PC-3 (cell line): ENCODE measurements at regions not wholly inside any gene's neighbourhood (a gene's known extent, or its start where the extent isn't known, plus 50 kb on each side); places are given as distances from the start of the nearest gene placed in this dataset.

Experiments
- ATAC-seq: fragments of 200-7000 bp; cut with Tn5 transposase; 2 replicates; pipeline ENCODE4 v1.9.1; 2020; ENCODE audit warnings: mild to moderate bottlenecking, moderate library complexity
- BruUV-seq: library from RNA; stranded (reverse); fragments of 400-500 nt; replicated peaks from 2 replicates; lab custom pipeline; 2021; lab: Mats Ljungman, UMichigan
- CTCF ChIA-PET: fragments of 300-600 bp; sonication (Branson Sonifier 250); formaldehyde crosslinking; loops from one replicate; lab custom pipeline; 2022; ENCODE audit warnings: antibody characterized with exemption; lab: Charles Lee
- POLR2A ChIA-PET: fragments of 300-600 bp; sonication (Branson Sonifier 250); formaldehyde crosslinking; loops from one replicate; lab custom pipeline; 2022; ENCODE audit warnings: antibody characterized with exemption; ENCODE audit not compliant: unreplicated experiment; lab: Charles Lee
- DNase-seq: peaks from one replicate; pipeline ENCODE4 v3.0.0-alpha.2; 2015
- H2AFZ ChIP-seq: fragments of 300-600 bp; sonication (generic); 2 replicates; pipeline ENCODE4 v1.6.0; 2016; ENCODE audit warnings: antibody characterized with exemption, low read length
- H3F3A ChIP-seq: fragments of 300-600 bp; sonication (generic); one replicate; pipeline ENCODE4 v1.6.0; 2017; ENCODE audit warnings: antibody characterized with exemption, low read length, control low read depth, mild to moderate bottlenecking; ENCODE audit not compliant: unreplicated experiment
- H3K27ac ChIP-seq: fragments of 300-600 bp; sonication (generic); 2 replicates; pipeline ENCODE4 v1.5.1; 2016; ENCODE audit warnings: mild to moderate bottlenecking, low read length
- H3K27me3 ChIP-seq: fragments of 300-600 bp; sonication (generic); 2 replicates; pipeline ENCODE4 v1.6.1; 2016; ENCODE audit warnings: low read length, mixed read lengths
- H3K36me3 ChIP-seq: fragments of 300-600 bp; sonication (generic); 2 replicates; pipeline ENCODE4 v1.6.1; 2016; ENCODE audit warnings: low read depth, mixed run types, low read length, mixed read lengths
- H3K4me1 ChIP-seq: fragments of 300-600 bp; sonication (generic); 2 replicates; pipeline ENCODE4 v1.5.1; 2016; ENCODE audit warnings: low read length; ENCODE audit not compliant: insufficient read depth
- H3K4me2 ChIP-seq: fragments of 300-600 bp; sonication (generic); 2 replicates; pipeline ENCODE4 v1.6.0; 2016; ENCODE audit warnings: low read length
- H3K4me3 ChIP-seq: fragments of 300-600 bp; sonication (generic); 2 replicates; pipeline ENCODE4 v1.5.1; 2016; ENCODE audit warnings: mild to moderate bottlenecking, low read length, mixed read lengths
- H3K79me2 ChIP-seq: fragments of 300-600 bp; sonication (generic); 2 replicates; pipeline ENCODE4 v1.6.1; 2017; ENCODE audit warnings: low read length, mixed read lengths
- H3K9ac ChIP-seq: fragments of 300-600 bp; sonication (generic); 2 replicates; pipeline ENCODE4 v1.6.0; 2016; ENCODE audit warnings: mild to moderate bottlenecking, low read length
- H3K9me2 ChIP-seq: fragments of 300-600 bp; sonication (generic); replicated peaks from 2 replicates; pipeline ENCODE4 v1.6.1; 2016; ENCODE audit warnings: mixed run types, low read length, mixed read lengths
- H3K9me3 ChIP-seq: fragments of 300-600 bp; sonication (generic); 2 replicates; pipeline ENCODE4 v1.6.1; 2016; ENCODE audit warnings: low read length, mixed read lengths
- H4K20me1 ChIP-seq: fragments of 300-600 bp; sonication (generic); 2 replicates; pipeline ENCODE4 v1.6.1; 2016; ENCODE audit warnings: low read length, mixed read lengths
- CTCF ChIP-seq: fragments of 300-600 bp; sonication (generic); conservative IDR thresholded peaks from 2 replicates; pipeline ENCODE4 v1.5.1; 2017; ENCODE audit warnings: antibody characterized with exemption, low read depth, mild to moderate bottlenecking, low read length
- EZH2 ChIP-seq: fragments of 300-600 bp; sonication (generic); IDR thresholded peaks from one replicate; pipeline ENCODE4 v1.6.1; 2017; ENCODE audit warnings: antibody characterized with exemption, mild to moderate bottlenecking, low read length; ENCODE audit not compliant: unreplicated experiment
- EZH2phosphoT487 ChIP-seq: fragments of 300-600 bp; sonication (generic); IDR thresholded peaks from 2 replicates; pipeline ENCODE4 v1.6.1; 2018; ENCODE audit warnings: mild to moderate bottlenecking, antibody characterized with exemption, low read length, borderline replicate concordance
- intact Hi-C: fragments of 100-400 bp; cut with micrococcal nuclease; formaldehyde crosslinking; loops from 2 replicates; pipeline ENCODE4 v1.9.0; 2023

- H4K20me1 ChIP-seq, result no peaks in the 10 kb centered on the region
- TF ChIP-seq CTCF, result no peak
- no peak for TF ChIP-seq EZH2phosphoT487
- TF ChIP-seq EZH2, result no peak
- no peak for ATAC-seq
- H3F3A ChIP-seq, result no peaks in the 10 kb centered on the region
- no peaks in the 10 kb centered on the region for H3K79me2 ChIP-seq
- peaks cover 8% of the 10 kb centered on the region for H3K4me1 ChIP-seq
- ChIA-PET CTCF (no interaction called here), POLR2A (no interaction called here)
- H3K27me3 ChIP-seq, result no peaks in the 10 kb centered on the region
- no peaks in the 10 kb centered on the region for H3K36me3 ChIP-seq
- no peak for DNase-seq
- H3K27ac ChIP-seq, result no peak overlapping the region
- no peaks in the 10 kb centered on the region for H3K9me3 ChIP-seq
- no peak overlapping the region for H2AFZ ChIP-seq
- no peak overlapping the region for H3K9ac ChIP-seq
- H3K9me2 ChIP-seq, result no peaks in the 10 kb centered on the region
- no TSS peak for BruUV-seq
- intact Hi-C loops, result no loop called here
- no peak overlapping the region for H3K4me2 ChIP-seq
- H3K4me3 ChIP-seq, result no peak overlapping the region
Observed at GRCh38 chr10:30734901-30735300, 105.3 kb upstream of the LYZL2 start.

GRCh38 chr10:30732671-30733070 is 103.1 kb upstream of the LYZL2 start:
- ATAC-seq, result no peak
- intact Hi-C loops, result no loop called here
- H3K36me3 ChIP-seq, result no peaks in the 10 kb centered on the region
- no peaks in the 10 kb centered on the region for H4K20me1 ChIP-seq
- ChIA-PET CTCF (no interaction called here), POLR2A (no interaction called here)
- no peaks in the 10 kb centered on the region for H3K9me2 ChIP-seq
- no peaks in the 10 kb centered on the region for H3K9me3 ChIP-seq
- peaks cover 8% of the 10 kb centered on the region for H3K4me1 ChIP-seq
- no peaks in the 10 kb centered on the region for H3K27me3 ChIP-seq
- H2AFZ ChIP-seq, result no peak overlapping the region
- no peak overlapping the region for H3K27ac ChIP-seq
- no peak overlapping the region for H3K4me2 ChIP-seq
- no peak overlapping the region for H3K4me3 ChIP-seq
- H3K79me2 ChIP-seq, result no peaks in the 10 kb centered on the region
- no peak overlapping the region for H3K9ac ChIP-seq
- DNase-seq, result no peak
- H3F3A ChIP-seq, result no peaks in the 10 kb centered on the region
- TF ChIP-seq CTCF (no peak), EZH2 (no peak), EZH2phosphoT487 (no peak)
- BruUV-seq, result no TSS peak

- H3K4me3 ChIP-seq, result no peak overlapping the region
- no peaks in the 10 kb centered on the region for H3K27me3 ChIP-seq
- H3F3A ChIP-seq, result no peaks in the 10 kb centered on the region
- no peaks in the 10 kb centered on the region for H3K9me2 ChIP-seq
- TF ChIP-seq EZH2phosphoT487, result no peak
- TF ChIP-seq CTCF, result no peak
- TF ChIP-seq EZH2, result no peak
- no peak overlapping the region for H3K9ac ChIP-seq
- H3K27ac ChIP-seq, result no peak overlapping the region
- ATAC-seq (no peak), DNase-seq (no peak)
- H3K9me3 ChIP-seq, result no peaks in the 10 kb centered on the region
- no TSS peak for BruUV-seq
- H4K20me1 ChIP-seq, result no peaks in the 10 kb centered on the region
- H3K4me1 ChIP-seq, result peaks cover 4% of the 10 kb centered on the region
- H3K79me2 ChIP-seq, result no peaks in the 10 kb centered on the region
- intact Hi-C loops, result no loop called here
- POLR2A ChIA-PET, result no interaction called here
- no peak overlapping the region for H2AFZ ChIP-seq
- no peak overlapping the region for H3K4me2 ChIP-seq
- no peaks in the 10 kb centered on the region for H3K36me3 ChIP-seq
- CTCF ChIA-PET, result interaction anchor here (0.6 kb wide), 1 partner anchor 45 kb away, joined by 3 read pairs; no protein-coding TSS in a partner anchor
Observed at GRCh38 chr10:30731963-30732362, 102.4 kb upstream of the LYZL2 start.
